AG10803 (cell line): ENCODE measurements at regions not wholly inside any gene's neighbourhood (a gene's known extent, or its start where the extent isn't known, plus 50 kb on each side); places are given as distances from the start of the nearest gene placed in this dataset.
"Not testable (repeated sequence)": the region's sequence is repeated elsewhere in the genome, so short reads cannot be mapped to it uniquely, and the experiment has no call there.

ENCODE experiments used
- DNase-seq: peaks from one replicate; pipeline ENCODE4 v3.0.0; 2010; ENCODE audit warnings: low read depth
- H3K4me3 ChIP-seq: 2 replicates; pipeline ENCODE4 v1.5.1; 2011; ENCODE audit warnings: mild to moderate bottlenecking, low read length, control low read depth
- CTCF ChIP-seq: conservative IDR thresholded peaks from 2 replicates; pipeline ENCODE4 v1.5.1; 2011; ENCODE audit warnings: mild to moderate bottlenecking, low read length, control low read depth, inconsistent platforms

- no peak for TF ChIP-seq CTCF
- no peak overlapping the region for H3K4me3 ChIP-seq
- no peak for DNase-seq
Measured at GRCh38 chrY:7336023-7336873, 424.7 kb upstream of the AMELY start.

- TF ChIP-seq CTCF = no peak
- H3K4me3 ChIP-seq = no peak overlapping the region
- no peak for DNase-seq
Measured at GRCh38 chrY:7334449-7334848, 422.9 kb upstream of the AMELY start.

GRCh38 chrY:7326296-7327246, 415.0 kb upstream of the AMELY start:
- no peak overlapping the region for H3K4me3 ChIP-seq
- no peak for TF ChIP-seq CTCF
- no peak for DNase-seq

GRCh38 chrY:7325531-7325930, 414.0 kb upstream of the AMELY start:
- no peak overlapping the region for H3K4me3 ChIP-seq
- DNase-seq = no peak
- TF ChIP-seq CTCF = no peak

- TF ChIP-seq CTCF = no peak
- DNase-seq = no peak
- H3K4me3 ChIP-seq = no peak overlapping the region
Measured at GRCh38 chrY:7320751-7321150, 409.2 kb upstream of the AMELY start.

- H3K4me3 ChIP-seq, DNase-seq: not testable (repeated sequence)
Measured at GRCh38 chrY:7320171-7320570, 408.6 kb upstream of the AMELY start.

GRCh38 chrY:7318122-7318521, 406.6 kb upstream of the AMELY start:
- TF ChIP-seq CTCF = no peak
- no peak overlapping the region for H3K4me3 ChIP-seq
- no peak for DNase-seq
